ENCODE measurements at regions not wholly inside any gene's neighbourhood (a gene's known extent, or its start where the extent isn't known, plus 50 kb on each side); places are given as distances from the start of the nearest gene placed in this dataset.

- no peaks in the 10 kb centered on the region for H3K36me3 Mint-ChIP-seq
- Histone ChIP-seq H3K27me3 (ENCODE audit: insufficient read depth, low read length, poor library complexity, severe bottlenecking) (no peaks in the 10 kb centered on the region), H3K9me3 (ENCODE audit: low read length) (no peaks in the 10 kb centered on the region), H3K27ac (ENCODE audit: low read depth, low read length) (no peak overlapping the region), H3K4me1 (ENCODE audit: insufficient read depth, low read length) (no peaks in the 10 kb centered on the region), H3K36me3 (ENCODE audit: insufficient read depth, low read length) (no peaks in the 10 kb centered on the region), H3K4me3 (ENCODE audit: low read length) (no peak overlapping the region)
- no peaks in the 10 kb centered on the region for H3K4me1 Mint-ChIP-seq
- ChIA-PET CTCF (no interaction called here), POLR2A (no interaction called here)
- no peak overlapping the region for H3K4me3 Mint-ChIP-seq
- no peak overlapping the region for H3K27ac Mint-ChIP-seq
- H3K9me3 Mint-ChIP-seq: peaks cover 0 to 29% (median 12%) of the 10 kb centered on the region in 5 donors
- DNase-seq: no peak
- H3K27me3 Mint-ChIP-seq: no peaks in the 10 kb centered on the region
Measured at GRCh38 chr20:55488593-55488992, 516.7 kb downstream of the CBLN4 start.

- no peaks in the 10 kb centered on the region for H3K27me3 Mint-ChIP-seq
- no peaks in the 10 kb centered on the region for H3K36me3 Mint-ChIP-seq
- Histone ChIP-seq H3K4me1 (ENCODE audit: insufficient read depth, low read length) (no peaks in the 10 kb centered on the region), H3K27me3 (ENCODE audit: insufficient read depth, low read length, poor library complexity, severe bottlenecking) (no peaks in the 10 kb centered on the region), H3K27ac (ENCODE audit: low read depth, low read length) (no peak overlapping the region), H3K36me3 (ENCODE audit: insufficient read depth, low read length) (no peaks in the 10 kb centered on the region), H3K9me3 (ENCODE audit: low read length) (no peaks in the 10 kb centered on the region), H3K4me3 (ENCODE audit: low read length) (no peak overlapping the region)
- POLR2A ChIA-PET: no interaction called here
- DNase-seq: no peak
- CTCF ChIA-PET: no interaction called here
- peaks cover 3 to 14% (median 9%) of the 10 kb centered on the region in 5 donors for H3K9me3 Mint-ChIP-seq
- H3K4me3 Mint-ChIP-seq: no peak overlapping the region
- no peaks in the 10 kb centered on the region for H3K4me1 Mint-ChIP-seq
- no peak overlapping the region for H3K27ac Mint-ChIP-seq
Measured at GRCh38 chr20:55478724-55479450, 526.4 kb downstream of the CBLN4 start.

- POLR2A ChIA-PET: no interaction called here
- CTCF ChIA-PET: no interaction called here
- H3K4me3 ChIP-seq (ENCODE audit: low read length): no peak overlapping the region
- Mint-ChIP-seq H3K36me3 (no peaks in the 10 kb centered on the region), H3K9me3 (peaks cover 5 to 15% (median 9%) of the 10 kb centered on the region in 5 donors), H3K4me1 (no peaks in the 10 kb centered on the region), H3K27ac (no peak overlapping the region), H3K4me3 (no peak overlapping the region), H3K27me3 (peaks cover 0 to 3% of the 10 kb centered on the region in 2 donors)
- no peaks in the 10 kb centered on the region for H3K27me3 ChIP-seq (ENCODE audit: insufficient read depth, low read length, poor library complexity, severe bottlenecking)
- H3K9me3 ChIP-seq (ENCODE audit: low read length): no peaks in the 10 kb centered on the region
- no peaks in the 10 kb centered on the region for H3K36me3 ChIP-seq (ENCODE audit: insufficient read depth, low read length)
- H3K27ac ChIP-seq (ENCODE audit: low read depth, low read length): no peak overlapping the region
- H3K4me1 ChIP-seq (ENCODE audit: insufficient read depth, low read length): no peaks in the 10 kb centered on the region
- DNase-seq: no peak
Measured at GRCh38 chr20:55472704-55473103, 532.6 kb downstream of the CBLN4 start.

GRCh38 chr20:55471052-55472006 is 534.0 kb downstream of the CBLN4 start:
- Histone ChIP-seq H3K9me3 (ENCODE audit: low read length) (no peaks in the 10 kb centered on the region), H3K4me3 (ENCODE audit: low read length) (no peak overlapping the region), H3K4me1 (ENCODE audit: insufficient read depth, low read length) (no peaks in the 10 kb centered on the region), H3K27me3 (ENCODE audit: insufficient read depth, low read length, poor library complexity, severe bottlenecking) (no peaks in the 10 kb centered on the region), H3K27ac (ENCODE audit: low read depth, low read length) (no peak overlapping the region), H3K36me3 (ENCODE audit: insufficient read depth, low read length) (no peaks in the 10 kb centered on the region)
- ChIA-PET CTCF (no interaction called here), POLR2A (no interaction called here)
- peaks cover 5 to 15% (median 8%) of the 10 kb centered on the region in 5 donors for H3K9me3 Mint-ChIP-seq
- no peak overlapping the region for H3K27ac Mint-ChIP-seq
- DNase-seq: no peak
- H3K4me1 Mint-ChIP-seq: no peaks in the 10 kb centered on the region
- no peak overlapping the region for H3K4me3 Mint-ChIP-seq
- H3K27me3 Mint-ChIP-seq: peaks cover 0 to 3% of the 10 kb centered on the region in 2 donors
- no peaks in the 10 kb centered on the region for H3K36me3 Mint-ChIP-seq

- DNase-seq: no peak
- POLR2A ChIA-PET: no interaction called here
- CTCF ChIA-PET: no interaction called here
Measured at GRCh38 chr20:55469074-55469473, 536.2 kb downstream of the CBLN4 start.

GRCh38 chr20:55461519-55461918 is 543.8 kb downstream of the CBLN4 start:
- H3K4me3 ChIP-seq (ENCODE audit: low read length): no peak overlapping the region
- no peaks in the 10 kb centered on the region for H3K4me1 ChIP-seq (ENCODE audit: insufficient read depth, low read length)
- POLR2A ChIA-PET: no interaction called here
- no peak overlapping the region for H3K27ac Mint-ChIP-seq
- H3K4me3 Mint-ChIP-seq: no peak overlapping the region
- H3K27me3 ChIP-seq (ENCODE audit: insufficient read depth, low read length, poor library complexity, severe bottlenecking): no peaks in the 10 kb centered on the region
- no peaks in the 10 kb centered on the region for H3K9me3 ChIP-seq (ENCODE audit: low read length)
- CTCF ChIA-PET: no interaction called here
- no peak overlapping the region for H3K27ac ChIP-seq (ENCODE audit: low read depth, low read length)
- no peaks in the 10 kb centered on the region for H3K36me3 ChIP-seq (ENCODE audit: insufficient read depth, low read length)
- H3K36me3 Mint-ChIP-seq: no peaks in the 10 kb centered on the region
- no peaks in the 10 kb centered on the region for H3K4me1 Mint-ChIP-seq
- DNase-seq: no peak
- H3K27me3 Mint-ChIP-seq: no peaks in the 10 kb centered on the region
- peaks cover 0 to 12% (median 5%) of the 10 kb centered on the region in 5 donors for H3K9me3 Mint-ChIP-seq

More at GRCh38 chr20:55469074-55469473, 536.2 kb downstream of the CBLN4 start:
- H3K4me3 ChIP-seq (ENCODE audit: low read length): no peak overlapping the region
- peaks cover 0 to 3% of the 10 kb centered on the region in 2 donors for H3K27me3 Mint-ChIP-seq
- no peak overlapping the region for H3K4me3 Mint-ChIP-seq
- no peak overlapping the region for H3K27ac Mint-ChIP-seq
- H3K9me3 Mint-ChIP-seq: peaks cover 1 to 15% (median 12%) of the 10 kb centered on the region in 5 donors
- no peaks in the 10 kb centered on the region for H3K27me3 ChIP-seq (ENCODE audit: insufficient read depth, low read length, poor library complexity, severe bottlenecking)
- no peaks in the 10 kb centered on the region for H3K4me1 ChIP-seq (ENCODE audit: insufficient read depth, low read length)
- H3K4me1 Mint-ChIP-seq: no peaks in the 10 kb centered on the region
- no peak overlapping the region for H3K27ac ChIP-seq (ENCODE audit: low read depth, low read length)
- H3K36me3 Mint-ChIP-seq: no peaks in the 10 kb centered on the region
- no peaks in the 10 kb centered on the region for H3K36me3 ChIP-seq (ENCODE audit: insufficient read depth, low read length)
- H3K9me3 ChIP-seq (ENCODE audit: low read length): no peaks in the 10 kb centered on the region

GRCh38 chr20:55456316-55456940 is 548.9 kb downstream of the CBLN4 start:
- Histone ChIP-seq H3K9me3 (ENCODE audit: low read length) (no peaks in the 10 kb centered on the region), H3K27me3 (ENCODE audit: insufficient read depth, low read length, poor library complexity, severe bottlenecking) (no peaks in the 10 kb centered on the region), H3K27ac (ENCODE audit: low read depth, low read length) (no peak overlapping the region), H3K4me1 (ENCODE audit: insufficient read depth, low read length) (no peaks in the 10 kb centered on the region), H3K4me3 (ENCODE audit: low read length) (no peak overlapping the region), H3K36me3 (ENCODE audit: insufficient read depth, low read length) (no peaks in the 10 kb centered on the region)
- Mint-ChIP-seq H3K4me1 (no peaks in the 10 kb centered on the region), H3K27ac (no peak overlapping the region), H3K9me3 (peaks cover 0 to 24% (median 2%) of the 10 kb centered on the region in 5 donors), H3K27me3 (no peaks in the 10 kb centered on the region), H3K4me3 (no peak overlapping the region), H3K36me3 (no peaks in the 10 kb centered on the region)
- DNase-seq: no peak
- POLR2A ChIA-PET: no interaction called here
- CTCF ChIA-PET: no interaction called here

- no peaks in the 10 kb centered on the region for H3K36me3 ChIP-seq (ENCODE audit: insufficient read depth, low read length)
- Mint-ChIP-seq H3K36me3 (peaks cover 0 to 2% (median 0%) of the 10 kb centered on the region in 3 donors), H3K9me3 (peaks cover 2 to 18% (median 9%) of the 10 kb centered on the region in 5 donors), H3K27me3 (no peaks in the 10 kb centered on the region), H3K27ac (no peak overlapping the region), H3K4me3 (no peak overlapping the region), H3K4me1 (no peaks in the 10 kb centered on the region)
- no peaks in the 10 kb centered on the region for H3K4me1 ChIP-seq (ENCODE audit: insufficient read depth, low read length)
- H3K27ac ChIP-seq (ENCODE audit: low read depth, low read length): no peak overlapping the region
- H3K9me3 ChIP-seq (ENCODE audit: low read length): no peaks in the 10 kb centered on the region
- POLR2A ChIA-PET: no interaction called here
- no peak for DNase-seq
- CTCF ChIA-PET: no interaction called here
- no peak overlapping the region for H3K4me3 ChIP-seq (ENCODE audit: low read length)
- H3K27me3 ChIP-seq (ENCODE audit: insufficient read depth, low read length, poor library complexity, severe bottlenecking): no peaks in the 10 kb centered on the region
Measured at GRCh38 chr20:55449091-55449490, 556.2 kb downstream of the CBLN4 start.

All from CD8-positive, alpha-beta memory T cell (primary cell).